ENCODE measurements at regions not wholly inside any gene's neighbourhood (a gene's known extent, or its start where the extent isn't known, plus 50 kb on each side); places are given as distances from the start of the nearest gene placed in this dataset.

- no peak for TF ChIP-seq CTCF (IDR thresholded peaks at IDR 0.05)
- no peak for TF ChIP-seq EZH2 (IDR thresholded peaks at IDR 0.05)
These were observed 227.1 kb downstream of the SH2D1A start for GRCh38 chrX:124573468-124573867.
